ENCODE measurements at regions not wholly inside any gene's neighbourhood (a gene's known extent, or its start where the extent isn't known, plus 50 kb on each side); places are given as distances from the start of the nearest gene placed in this dataset.

- no peak for DNase-seq
Measured at GRCh38 chr2:157193461-157193860, 64.0 kb upstream of the GALNT5 start.

- peak; percentile 71 for DNase-seq
Measured at GRCh38 chr2:157194097-157194688, 63.3 kb upstream of the GALNT5 start.

- peak; percentile 72 for DNase-seq
Measured at GRCh38 chr2:157194844-157195243, 62.7 kb upstream of the GALNT5 start.

GRCh38 chr2:157196956-157197355, 60.5 kb upstream of the GALNT5 start:
- no peak for DNase-seq

GRCh38 chr2:157197848-157198247, 59.7 kb upstream of the GALNT5 start:
- no peak for DNase-seq

GRCh38 chr2:157203651-157204050, 53.9 kb upstream of the GALNT5 start:
- DNase-seq, result no peak

GRCh38 chr2:157204401-157204800, 53.1 kb upstream of the GALNT5 start:
- DNase-seq, result no peak

- no peak for DNase-seq
Measured at GRCh38 chr2:157206916-157207315, 50.6 kb upstream of the GALNT5 start.

Measured in fibroblast of upper back skin (primary cell).